Glutamatergic neuron (in vitro differentiated cells): ENCODE measurements at regions not wholly inside any gene's neighbourhood (a gene's known extent, or its start where the extent isn't known, plus 50 kb on each side); places are given as distances from the start of the nearest gene placed in this dataset.
"Not testable (repeated sequence)": the region's sequence is repeated elsewhere in the genome, so short reads cannot be mapped to it uniquely, and the experiment has no call there.

Experiments
- DNase-seq: peaks from one replicate; pipeline ENCODE4 v3.0.0; 2022
- H3K27ac Mint-ChIP-seq: one replicate; pipeline ENCODE4 v1.8.0; 2020; ENCODE audit warnings: mild to moderate bottlenecking, mixed read lengths, inconsistent platforms; ENCODE audit not compliant: unreplicated experiment
- H3K27me3 Mint-ChIP-seq: one replicate; pipeline ENCODE4 v1.8.0; 2020; ENCODE audit warnings: mild to moderate bottlenecking, moderate library complexity, mixed read lengths, inconsistent platforms; ENCODE audit not compliant: unreplicated experiment
- H3K36me3 Mint-ChIP-seq: one replicate; pipeline ENCODE4 v1.8.0; 2020; ENCODE audit warnings: mild to moderate bottlenecking, mixed read lengths, inconsistent platforms; ENCODE audit not compliant: unreplicated experiment
- H3K4me1 Mint-ChIP-seq: one replicate; pipeline ENCODE4 v1.8.0; 2020; ENCODE audit warnings: mild to moderate bottlenecking, low read depth, mixed read lengths, inconsistent platforms; ENCODE audit not compliant: unreplicated experiment
- H3K4me3 Mint-ChIP-seq: one replicate; pipeline ENCODE4 v1.8.0; 2020; ENCODE audit warnings: mild to moderate bottlenecking, mixed read lengths, inconsistent platforms; ENCODE audit not compliant: unreplicated experiment
- H3K9me3 Mint-ChIP-seq: one replicate; pipeline ENCODE4 v1.8.0; 2020; ENCODE audit warnings: mild to moderate bottlenecking, moderate library complexity, mixed read lengths, inconsistent platforms; ENCODE audit not compliant: unreplicated experiment

GRCh38 chr15:30195355-30196008 lies 60.6 kb downstream of the GOLGA8T start:
- not testable (repeated sequence) for H3K27me3 Mint-ChIP-seq, H3K27ac Mint-ChIP-seq, H3K36me3 Mint-ChIP-seq, H3K4me3 Mint-ChIP-seq, H3K9me3 Mint-ChIP-seq, H3K4me1 Mint-ChIP-seq
- DNase-seq: peak; percentile 73

- H3K9me3 Mint-ChIP-seq, H3K36me3 Mint-ChIP-seq, H3K27ac Mint-ChIP-seq, H3K4me3 Mint-ChIP-seq, H3K4me1 Mint-ChIP-seq, H3K27me3 Mint-ChIP-seq: not testable (repeated sequence)
- peak; percentile 64 for DNase-seq
Measured at GRCh38 chr15:30196009-30196375, 61.1 kb downstream of the GOLGA8T start.

- not testable (repeated sequence) for H3K27ac Mint-ChIP-seq, DNase-seq, H3K4me1 Mint-ChIP-seq, H3K9me3 Mint-ChIP-seq, H3K36me3 Mint-ChIP-seq, H3K27me3 Mint-ChIP-seq
- peak overlapping the region; percentile 74 for H3K4me3 Mint-ChIP-seq
Measured at GRCh38 chr15:30196769-30197168, 61.9 kb downstream of the GOLGA8T start.

- DNase-seq, H3K4me3 Mint-ChIP-seq, H3K27me3 Mint-ChIP-seq, H3K36me3 Mint-ChIP-seq, H3K9me3 Mint-ChIP-seq, H3K4me1 Mint-ChIP-seq, H3K27ac Mint-ChIP-seq: not testable (repeated sequence)
Measured at GRCh38 chr15:30201517-30201916, 66.7 kb downstream of the GOLGA8T start.

- H3K36me3 Mint-ChIP-seq, DNase-seq, H3K9me3 Mint-ChIP-seq, H3K27ac Mint-ChIP-seq, H3K4me1 Mint-ChIP-seq, H3K27me3 Mint-ChIP-seq, H3K4me3 Mint-ChIP-seq: not testable (repeated sequence)
Measured at GRCh38 chr15:30213733-30214132, 78.9 kb downstream of the GOLGA8T start.

- H3K4me1 Mint-ChIP-seq, H3K9me3 Mint-ChIP-seq, DNase-seq, H3K27me3 Mint-ChIP-seq, H3K36me3 Mint-ChIP-seq, H3K4me3 Mint-ChIP-seq, H3K27ac Mint-ChIP-seq: not testable (repeated sequence)
Measured at GRCh38 chr15:30221803-30222202, 87.0 kb downstream of the GOLGA8T start.

- not testable (repeated sequence) for DNase-seq, H3K9me3 Mint-ChIP-seq, H3K27me3 Mint-ChIP-seq, H3K4me3 Mint-ChIP-seq, H3K36me3 Mint-ChIP-seq, H3K4me1 Mint-ChIP-seq, H3K27ac Mint-ChIP-seq
Measured at GRCh38 chr15:30222798-30223591, 88.1 kb downstream of the GOLGA8T start.

- DNase-seq, H3K27me3 Mint-ChIP-seq, H3K27ac Mint-ChIP-seq, H3K4me3 Mint-ChIP-seq, H3K4me1 Mint-ChIP-seq, H3K9me3 Mint-ChIP-seq, H3K36me3 Mint-ChIP-seq: not testable (repeated sequence)
Measured at GRCh38 chr15:30225233-30225891, 90.5 kb downstream of the GOLGA8T start.

- H3K27me3 Mint-ChIP-seq, H3K4me3 Mint-ChIP-seq, H3K9me3 Mint-ChIP-seq, H3K36me3 Mint-ChIP-seq, H3K27ac Mint-ChIP-seq, DNase-seq, H3K4me1 Mint-ChIP-seq: not testable (repeated sequence)
Measured at GRCh38 chr15:30261432-30262141, 126.7 kb downstream of the GOLGA8T start.

GRCh38 chr15:30262142-30262460 lies 127.2 kb downstream of the GOLGA8T start:
- not testable (repeated sequence) for H3K27ac Mint-ChIP-seq, H3K36me3 Mint-ChIP-seq, H3K4me1 Mint-ChIP-seq, H3K27me3 Mint-ChIP-seq, DNase-seq, H3K4me3 Mint-ChIP-seq, H3K9me3 Mint-ChIP-seq

GRCh38 chr15:30264000-30264399 lies 129.1 kb downstream of the GOLGA8T start:
- H3K4me1 Mint-ChIP-seq, H3K9me3 Mint-ChIP-seq, DNase-seq, H3K27me3 Mint-ChIP-seq, H3K36me3 Mint-ChIP-seq, H3K27ac Mint-ChIP-seq, H3K4me3 Mint-ChIP-seq: not testable (repeated sequence)
